ENCODE measurements at regions not wholly inside any gene's neighbourhood (a gene's known extent, or its start where the extent isn't known, plus 50 kb on each side); places are given as distances from the start of the nearest gene placed in this dataset.

DNA sequence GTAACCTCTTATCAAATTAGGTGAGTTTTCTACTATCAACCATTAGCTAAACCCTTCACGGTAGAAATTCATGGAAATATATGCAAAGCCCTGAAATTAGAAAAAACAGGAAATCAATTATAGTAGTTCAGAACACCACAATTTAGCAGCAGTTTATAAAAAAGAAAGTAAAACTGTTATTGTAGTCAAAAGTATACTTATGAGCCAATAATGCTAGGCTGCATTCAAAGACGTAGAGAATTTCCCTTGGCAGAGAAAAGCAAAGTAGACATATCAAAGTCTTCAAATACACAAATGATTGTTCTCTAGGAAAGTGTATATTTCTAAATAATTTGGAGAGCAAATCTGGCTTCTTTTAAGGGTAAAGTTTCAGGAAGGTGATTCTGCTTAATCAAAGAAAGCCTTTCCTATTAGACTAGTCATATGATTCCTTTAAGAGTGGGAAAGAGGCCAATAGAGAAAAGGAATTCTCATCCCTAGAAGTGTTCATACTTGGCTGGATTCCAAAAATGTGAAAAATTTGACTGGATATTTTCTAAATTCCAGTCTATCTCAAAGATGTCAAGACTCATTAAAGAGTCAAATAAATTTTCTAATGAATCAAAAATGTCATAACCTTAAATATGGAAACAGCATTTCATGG lies 185.5 kb downstream of the SMC2 start:
- Histone ChIP-seq H3K9me3 (ENCODE audit: control insufficient read depth in 1 of 2, insufficient read depth in 1 of 2, low read depth in 1 of 2, low read length in 2 of 2) (no peaks in the 10 kb centered on the region), H2AFZ (ENCODE audit: low read depth, low read length, poor library complexity, severe bottlenecking) (no peak overlapping the region), H3K4me3 (replicated peaks in 1 of 2; ENCODE audit: low read depth in 1 of 2, low read length in 2 of 2) (no peak overlapping the region), H4K20me1 (ENCODE audit: insufficient read depth) (no peaks in the 10 kb centered on the region), H3K36me3 (ENCODE audit: control insufficient read depth in 1 of 2, insufficient read depth in 2 of 2, low read length in 2 of 2) (no peaks in the 10 kb centered on the region), H3K27ac (ENCODE audit: low read depth, low read length) (no peak overlapping the region), H3K4me1 (ENCODE audit: control insufficient read depth in 1 of 2, insufficient read depth in 2 of 2, low read length in 2 of 2) (no peaks in the 10 kb centered on the region), H3K9ac (ENCODE audit: low read length) (no peak overlapping the region), H3K79me2 (ENCODE audit: insufficient read depth, low read length) (no peaks in the 10 kb centered on the region), H3K4me2 (ENCODE audit: low read length) (no peak overlapping the region), H3K9me2 (ENCODE audit: insufficient read depth) (no peaks in the 10 kb centered on the region), H3K27me3 (ENCODE audit: insufficient read depth, low read length) (no peaks in the 10 kb centered on the region)
- DNase-seq (ENCODE audit: low read depth, low spot score) (no peak), ATAC-seq (no peak)
- ChIA-PET POLR2A (no interaction called here), RAD21 (ENCODE audit: low non-redundant PET in 1 of 2, low total read pairs in 2 of 2, uncharacterized antibody in 2 of 2, unreplicated experiment in 2 of 2) (no interaction called here), CTCF (no interaction called here)
- BruUV-seq (replicated peaks), result no TSS peak
- TF ChIP-seq JUND (IDR thresholded peaks at IDR 0.05) (no peak), ZFX (IDR thresholded peaks at IDR 0.05) (no peak), MAX (IDR thresholded peaks at IDR 0.05) (no peak), ZBTB33 (IDR thresholded peaks at IDR 0.05; ENCODE audit: extremely low read depth, insufficient replicate concordance, low read length) (no peak), FOSL1 (IDR thresholded peaks at IDR 0.05; ENCODE audit: low read depth) (no peak), CBX3 (IDR thresholded peaks at IDR 0.05; ENCODE audit: low read depth) (no peak), ATF3 (IDR thresholded peaks at IDR 0.05) (no peak), ELF1 (IDR thresholded peaks at IDR 0.05; ENCODE audit: borderline replicate concordance, low read depth) (no peak)
- intact Hi-C loops (cut with micrococcal nuclease), result no loop called here

- H3K27ac ChIP-seq (ENCODE audit: low read depth, low read length), result no peak overlapping the region
- no peaks in the 10 kb centered on the region for H3K4me1 ChIP-seq (ENCODE audit: control insufficient read depth in 1 of 2, insufficient read depth in 2 of 2, low read length in 2 of 2)
- intact Hi-C loops (cut with micrococcal nuclease), result no loop called here
- H3K4me2 ChIP-seq (ENCODE audit: low read length), result no peak overlapping the region
- no peaks in the 10 kb centered on the region for H4K20me1 ChIP-seq (ENCODE audit: insufficient read depth)
- no peak for TF ChIP-seq EZH2 (IDR thresholded peaks at IDR 0.05)
- no peaks in the 10 kb centered on the region for H3K27me3 ChIP-seq (ENCODE audit: insufficient read depth, low read length)
- H3K36me3 ChIP-seq (ENCODE audit: control insufficient read depth in 1 of 2, insufficient read depth in 2 of 2, low read length in 2 of 2), result no peaks in the 10 kb centered on the region
- no peak overlapping the region for H3K9ac ChIP-seq (ENCODE audit: low read length)
- RAD21 ChIA-PET (ENCODE audit: low non-redundant PET in 1 of 2, low total read pairs in 2 of 2, uncharacterized antibody in 2 of 2, unreplicated experiment in 2 of 2), result no interaction called here
- no peaks in the 10 kb centered on the region for H3K9me3 ChIP-seq (ENCODE audit: control insufficient read depth in 1 of 2, insufficient read depth in 1 of 2, low read depth in 1 of 2, low read length in 2 of 2)
- no TSS peak for BruUV-seq (replicated peaks)
- no peak overlapping the region for H2AFZ ChIP-seq (ENCODE audit: low read depth, low read length, poor library complexity, severe bottlenecking)
- H3K79me2 ChIP-seq (ENCODE audit: insufficient read depth, low read length), result no peaks in the 10 kb centered on the region
- ATAC-seq (no peak), DNase-seq (ENCODE audit: low read depth, low spot score) (no peak)
- H3K9me2 ChIP-seq (ENCODE audit: insufficient read depth), result no peaks in the 10 kb centered on the region
- POLR2A ChIA-PET, result no interaction called here
- H3K4me3 ChIP-seq (replicated peaks in 1 of 2; ENCODE audit: low read depth in 1 of 2, low read length in 2 of 2), result no peak overlapping the region
- CTCF ChIA-PET, result no interaction called here
These were observed 186.1 kb downstream of the SMC2 start for GRCh38 chr9:104280178-104280560.

Measured in HCT116 (cell line).